ENCODE measurements at regions not wholly inside any gene's neighbourhood (a gene's known extent, or its start where the extent isn't known, plus 50 kb on each side); places are given as distances from the start of the nearest gene placed in this dataset.

DNA sequence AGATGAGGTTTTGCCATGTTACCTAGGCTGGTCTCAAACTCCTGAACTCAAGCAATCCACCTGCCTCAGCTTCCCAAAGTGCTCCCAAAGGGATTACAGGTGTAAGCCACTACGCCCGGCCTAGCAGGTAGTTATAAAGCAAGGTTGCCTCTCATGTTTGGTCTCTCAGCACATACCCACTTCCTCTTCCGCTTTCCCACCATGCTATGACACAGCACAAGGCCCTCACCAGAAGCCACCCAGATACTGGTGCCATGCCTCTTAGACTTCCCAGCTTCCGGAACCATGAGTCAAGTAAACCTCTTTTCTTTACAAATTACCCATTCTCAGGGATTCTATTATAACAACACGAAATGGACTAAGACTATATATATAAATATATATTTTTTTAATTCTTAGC lies 143.6 kb downstream of the COPRS start:
- no peak overlapping the region for H3K18ac ChIP-seq (ENCODE audit: extremely low read depth, low read length)
- no peaks in the 10 kb centered on the region for H4K20me1 ChIP-seq (replicated peaks in 1 of 2; ENCODE audit: control insufficient read depth in 1 of 2, insufficient read depth in 2 of 2, low read length in 2 of 2)
- CTCF ChIA-PET (ENCODE audit: partially characterized antibody), result interaction anchor here (0.6 to 0.8 kb wide), 2 partner anchors 24 to 184 kb away, joined by 4 read pairs; no protein-coding TSS in a partner anchor
- no peak overlapping the region for H2AFZ ChIP-seq (ENCODE audit: low read length)
- POLR2A ChIA-PET (ENCODE audit: partially characterized antibody), result no interaction called here
- H3K23me2 ChIP-seq (ENCODE audit: low read depth, low read length), result no peaks in the 10 kb centered on the region
- no peak overlapping the region for H3K27ac ChIP-seq (ENCODE audit: low read depth, low read length)
- H3K9ac ChIP-seq (replicated peaks in 1 of 4; ENCODE audit: extremely low read depth in 1 of 4, low read depth in 3 of 4, low read length in 3 of 4), result no peak overlapping the region
- no peak overlapping the region for H2BK15ac ChIP-seq (ENCODE audit: low read length)
- no peak overlapping the region for H2AK5ac ChIP-seq (ENCODE audit: low read depth, low read length)
- no peaks in the 10 kb centered on the region for H3K27me3 ChIP-seq (replicated peaks in 1 of 4; ENCODE audit: control insufficient read depth in 3 of 4, extremely low read depth in 1 of 4, insufficient read depth in 3 of 4, low read length in 3 of 4)
- H3K4me2 ChIP-seq (ENCODE audit: insufficient read depth in 1 of 2, low read depth in 2 of 2, low read length in 2 of 2), result no peak overlapping the region
- H4K91ac ChIP-seq (replicated peaks; ENCODE audit: insufficient read length, low read length), result no peak overlapping the region
- WGBS, 2 experiments (ENCODE audit: extremely low coverage in 1 of 2, insufficient coverage in 1 of 2, insufficient read length in 1 of 2, insufficient replicate concordance in 2 of 2, low coverage in 1 of 2, low lambda C conversion rate in 2 of 2, missing lambda C conversion rate in 1 of 2), result 85% methylated on average over 5 of the region's 5 CpGs; no CpG with 5 or more reads in 1 of the 2 experiments
- no peak overlapping the region for H4K5ac ChIP-seq (ENCODE audit: insufficient read length, low read depth, low read length)
- no peak overlapping the region for H2BK5ac ChIP-seq (ENCODE audit: low read depth, low read length)
- no peaks in the 10 kb centered on the region for H3K36me3 ChIP-seq (ENCODE audit: control insufficient read depth in 2 of 4, insufficient read depth in 4 of 4, low read length in 3 of 4)
- no peak overlapping the region for H4K8ac ChIP-seq (ENCODE audit: extremely low read depth, insufficient read depth, low read length)
- no peak overlapping the region for H3K23ac ChIP-seq (ENCODE audit: insufficient read length)
- no peaks in the 10 kb centered on the region for H3K4me1 ChIP-seq (replicated peaks in 1 of 4; ENCODE audit: control insufficient read depth in 3 of 4, insufficient read depth in 4 of 4, low read length in 3 of 4)
- FAIRE-seq (no peak), DNase-seq (ENCODE audit: low read depth in 1 of 2, low spot score in 2 of 2) (peak in 1 of 2 experiments; percentile 33)
- no peak overlapping the region for H2BK120ac ChIP-seq (replicated peaks; ENCODE audit: low read depth, low read length)
- no peak overlapping the region for H3K4me3 ChIP-seq (ENCODE audit: extremely low read depth in 1 of 4, insufficient read depth in 2 of 4, low read depth in 3 of 4, low read length in 4 of 4)
- H3K56ac ChIP-seq (replicated peaks; ENCODE audit: insufficient read length, low read depth, low read length), result no peak overlapping the region
- no peaks in the 10 kb centered on the region for H3K79me2 ChIP-seq (ENCODE audit: control insufficient read depth in 1 of 2, insufficient read depth in 2 of 2, low read length in 2 of 2)
- no peak overlapping the region for H3K14ac ChIP-seq (ENCODE audit: insufficient read length)
- H3K9me3 ChIP-seq (ENCODE audit: insufficient read depth in 2 of 2, low read depth in 1 of 2, low read length in 1 of 2), result no peaks in the 10 kb centered on the region
- no peaks in the 10 kb centered on the region for H3K79me1 ChIP-seq (ENCODE audit: low read depth, low read length)
- H2BK12ac ChIP-seq (ENCODE audit: low read depth, low read length), result no peak overlapping the region
- no peak overlapping the region for H2BK20ac ChIP-seq (ENCODE audit: low read length)
- no peak overlapping the region for H3K4ac ChIP-seq (replicated peaks; ENCODE audit: insufficient read length, low read depth, low read length)
- TF ChIP-seq SRF (IDR thresholded peaks at IDR 0.05; ENCODE audit: low read depth, low read length) (no peak), SIX5 (IDR thresholded peaks at IDR 0.05; ENCODE audit: low read depth, low read length) (no peak), HDAC6 (IDR thresholded peaks at IDR 0.05; ENCODE audit: low read depth, low read length) (no peak), TBP (IDR thresholded peaks at IDR 0.05; ENCODE audit: low read depth, low read length) (no peak), FOSL1 (IDR thresholded peaks at IDR 0.05; ENCODE audit: insufficient read depth, low read depth, low read length) (no peak), KDM1A (IDR thresholded peaks at IDR 0.05; ENCODE audit: borderline replicate concordance, low read length) (no peak), RNF2 (IDR thresholded peaks at IDR 0.05; ENCODE audit: borderline replicate concordance, low read depth, low read length, missing control alignments, poor library complexity, severe bottlenecking) (no peak), SUZ12 (IDR thresholded peaks at IDR 0.05; ENCODE audit: low read length) (no peak), BRCA1 (IDR thresholded peaks at IDR 0.05; ENCODE audit: low read depth, low read length) (no peak), NRF1 (IDR thresholded peaks at IDR 0.05; ENCODE audit: low read depth, low read length) (no peak), EZH2 (IDR thresholded peaks at IDR 0.05; ENCODE audit: low read depth, low read length, severe bottlenecking) (no peak), TEAD4 (IDR thresholded peaks at IDR 0.05; ENCODE audit: low read depth, low read length) (no peak), SIN3A (conservative IDR thresholded peaks at IDR 0.05 in 1 of 2, IDR thresholded peaks at IDR 0.05 in 1 of 2; ENCODE audit: low read depth in 1 of 2, low read length in 2 of 2) (no peak), RAD21 (IDR thresholded peaks at IDR 0.05 in 1 of 2, conservative IDR thresholded peaks at IDR 0.05 in 1 of 2; ENCODE audit: low read depth in 2 of 2, low read length in 2 of 2) (no peak), SP4 (IDR thresholded peaks at IDR 0.05; ENCODE audit: low read length) (no peak)

Data from H1 (cell line).